ENCODE measurements at regions not wholly inside any gene's neighbourhood (a gene's known extent, or its start where the extent isn't known, plus 50 kb on each side); places are given as distances from the start of the nearest gene placed in this dataset.

GRCh38 chr4:85177679-85178078, 211.2 kb upstream of the WDFY3 start:
- TF ChIP-seq YY1 (IDR thresholded peaks at IDR 0.05; ENCODE audit: insufficient read depth, insufficient read length) (no peak), SUZ12 (IDR thresholded peaks at IDR 0.05; ENCODE audit: extremely low read depth, insufficient read depth, insufficient read length) (no peak), ZNF274 (IDR thresholded peaks at IDR 0.05; ENCODE audit: low read depth, low read length) (no peak)

Data from NT2/D1 (cell line).